IMR-90 (cell line): ENCODE measurements at regions not wholly inside any gene's neighbourhood (a gene's known extent, or its start where the extent isn't known, plus 50 kb on each side); places are given as distances from the start of the nearest gene placed in this dataset.

Experiments
- ATAC-seq: fragments of 200-7000 bp; cut with Tn5 transposase; 2 replicates; pipeline ENCODE4 v1.9.1; 2020; ENCODE audit warnings: low read depth, mild to moderate bottlenecking, moderate library complexity
- BruUV-seq: library from RNA; stranded (reverse); fragments of 400-500 nt; replicated peaks from 2 replicates; lab custom pipeline; 2021; lab: Mats Ljungman, UMichigan
- CTCF ChIA-PET: fragments of 300-600 bp; formaldehyde crosslinking; extraction: SDS; loops from one replicate; lab custom pipeline; 2021; ENCODE audit warnings: antibody characterized with exemption; lab: Yijun Ruan, JAX
- POLR2A ChIA-PET: fragments of 300-600 bp; sonication (Branson Sonifier 250); formaldehyde crosslinking; loops from one replicate; lab custom pipeline; 2022; ENCODE audit warnings: antibody characterized with exemption; ENCODE audit not compliant: unreplicated experiment; lab: Charles Lee
- DNase-seq: peaks from one replicate; pipeline ENCODE4 v3.0.0; 2013
- H2AFZ ChIP-seq: replicated peaks from 2 replicates; pipeline ENCODE3; 2013; ENCODE audit warnings: low read length, mild to moderate bottlenecking; ENCODE audit not compliant: poor library complexity
- H2AK5ac ChIP-seq: 2 replicates; pipeline ENCODE4 v1.6.1; 2013; ENCODE audit warnings: low read depth, low read length, inconsistent platforms
- H2AK9ac ChIP-seq: replicated peaks from 2 replicates; pipeline ENCODE3; 2013; ENCODE audit warnings: mild to moderate bottlenecking, low read depth, low read length, moderate library complexity; ENCODE audit not compliant: poor library complexity
- H2BK120ac ChIP-seq: 2 replicates; pipeline ENCODE4 v1.6.1; 2013; ENCODE audit warnings: low read depth, low read length, inconsistent platforms
- H2BK15ac ChIP-seq: 3 replicates; pipeline ENCODE4 v1.6.1; 2013; ENCODE audit warnings: low read depth, low read length, inconsistent platforms
- H2BK20ac ChIP-seq: 2 replicates; pipeline ENCODE4 v1.6.1; 2013; ENCODE audit warnings: low read depth, mild to moderate bottlenecking, inconsistent platforms, low read length, moderate library complexity
- H2BK5ac ChIP-seq: 2 replicates; pipeline ENCODE4 v1.6.1; 2013; ENCODE audit warnings: mild to moderate bottlenecking, low read depth, low read length, inconsistent platforms; ENCODE audit not compliant: poor library complexity, severe bottlenecking
- H3K14ac ChIP-seq: replicated peaks from 2 replicates; pipeline ENCODE4 v1.6.1; 2013; ENCODE audit warnings: low read depth, low read length, inconsistent platforms
- H3K18ac ChIP-seq: 2 replicates; pipeline ENCODE4 v1.6.1; 2013; ENCODE audit warnings: low read depth, low read length, control low read depth
- H3K23ac ChIP-seq: 2 replicates; pipeline ENCODE4 v1.6.1; 2013; ENCODE audit warnings: low read depth, low read length, inconsistent platforms
- H3K27ac ChIP-seq: 2 replicates; pipeline ENCODE4 v1.5.1; 2013; ENCODE audit warnings: mild to moderate bottlenecking, control low read depth, low read length; ENCODE audit not compliant: insufficient read depth
- H3K27me3 ChIP-seq: 2 replicates; pipeline ENCODE4 v1.6.1; 2013; ENCODE audit warnings: low read length; ENCODE audit not compliant: control insufficient read depth, insufficient read depth
- H3K36me3 ChIP-seq: 2 replicates; pipeline ENCODE4 v1.6.1; 2013; ENCODE audit warnings: low read length, mixed read lengths; ENCODE audit not compliant: control insufficient read depth, insufficient read depth
- H3K4ac ChIP-seq: 2 replicates; pipeline ENCODE4 v1.6.1; 2013; ENCODE audit warnings: low read depth, low read length, inconsistent platforms
- H3K4me1 ChIP-seq: 2 replicates; pipeline ENCODE4 v1.6.1; 2013; ENCODE audit warnings: low read length, mixed read lengths; ENCODE audit not compliant: control insufficient read depth, insufficient read depth
- H3K4me2 ChIP-seq: 2 replicates; pipeline ENCODE4 v1.6.1; 2013; ENCODE audit warnings: low read depth, mild to moderate bottlenecking, control low read depth, low read length, moderate library complexity
- H3K4me3 ChIP-seq: 2 replicates; pipeline ENCODE4 v1.5.1; 2013; ENCODE audit warnings: low read depth, mild to moderate bottlenecking, control low read depth, low read length, moderate library complexity; ENCODE audit not compliant: insufficient read depth
- H3K56ac ChIP-seq: 2 replicates; pipeline ENCODE4 v1.6.1; 2013; ENCODE audit warnings: low read length, inconsistent platforms; ENCODE audit not compliant: insufficient read depth; ENCODE audit errors: extremely low read depth
- H3K79me1 ChIP-seq, 2 experiments: 2 replicates each; pipeline ENCODE4 v1.6.1; 2013; ENCODE audit warnings: low read length in 2 of 2, inconsistent platforms in 1 of 2, low read depth in 1 of 2
- H3K9ac ChIP-seq: 2 replicates; pipeline ENCODE4 v1.6.1; 2013; ENCODE audit warnings: low read depth, low read length, control low read depth
- H3K9me1 ChIP-seq: 2 replicates; pipeline ENCODE4 v1.6.1; 2013; ENCODE audit warnings: low read length, inconsistent platforms; ENCODE audit not compliant: insufficient read depth
- H3K9me3 ChIP-seq: 2 replicates; pipeline ENCODE4 v1.6.1; 2013; ENCODE audit warnings: low read length; ENCODE audit not compliant: control insufficient read depth, insufficient read depth
- H4K20me1 ChIP-seq: 2 replicates; pipeline ENCODE4 v1.6.1; 2013; ENCODE audit warnings: low read length, inconsistent platforms; ENCODE audit not compliant: insufficient read depth
- H4K5ac ChIP-seq: 2 replicates; pipeline ENCODE4 v1.6.1; 2013; ENCODE audit warnings: mild to moderate bottlenecking, low read depth, low read length, control low read depth
- H4K8ac ChIP-seq, 2 experiments: 2 replicates each; pipeline ENCODE4 v1.6.1; 2013; ENCODE audit warnings: low read depth in 2 of 2, low read length in 2 of 2, control low read depth in 1 of 2, inconsistent platforms in 1 of 2
- H4K91ac ChIP-seq: 2 replicates; pipeline ENCODE4 v1.6.1; 2013; ENCODE audit warnings: low read depth, low read length, inconsistent platforms; ENCODE audit not compliant: insufficient read depth
- BHLHE40 ChIP-seq: fragments of 150-350 bp; IDR thresholded peaks from 2 replicates; pipeline ENCODE4 v1.6.1; 2016; ENCODE audit warnings: mild to moderate bottlenecking, low read depth, low read length
- FOS ChIP-seq: fragments of 150-350 bp; IDR thresholded peaks from 2 replicates; pipeline ENCODE4 v1.6.1; 2016; ENCODE audit warnings: low read depth, low read length
- MAFK ChIP-seq: IDR thresholded peaks from 2 replicates; pipeline ENCODE4 v1.6.1; 2012; ENCODE audit warnings: low read depth, low read length, improper control_type of control experiment
- MAZ ChIP-seq: IDR thresholded peaks from 2 replicates; pipeline ENCODE4 v1.6.1; 2012; ENCODE audit warnings: low read depth, mild to moderate bottlenecking, low read length, improper control_type of control experiment, moderate library complexity, borderline replicate concordance
- NFE2L2 ChIP-seq: fragments of 150-350 bp; IDR thresholded peaks from 2 replicates; pipeline ENCODE4 v1.6.1; 2016; ENCODE audit warnings: low read depth, mild to moderate bottlenecking, low read length
- POLR2A ChIP-seq: IDR thresholded peaks from 2 replicates; pipeline ENCODE4 v1.6.1; 2012; ENCODE audit warnings: mild to moderate bottlenecking, low read depth, low read length
- RAD21 ChIP-seq: IDR thresholded peaks from 2 replicates; pipeline ENCODE4 v1.6.1; 2012; ENCODE audit warnings: low read length, improper control_type of control experiment
- RFX5 ChIP-seq: IDR thresholded peaks from 2 replicates; pipeline ENCODE4 v1.8.0; 2012; ENCODE audit warnings: low read depth, mild to moderate bottlenecking, low read length, moderate library complexity
- USF2 ChIP-seq: fragments of 150-350 bp; IDR thresholded peaks from 2 replicates; pipeline ENCODE4 v1.6.1; 2017; ENCODE audit warnings: mild to moderate bottlenecking, antibody characterized with exemption, low read length, low read depth
- dilution Hi-C: fragments of 300-500 bp; cut with HindIII; formaldehyde crosslinking; loops from one replicate; pipeline ENCODE4 v1.14.3; 2018; ENCODE audit warnings: low sequenced_read_pairs; ENCODE audit not compliant: unreplicated experiment
- in situ Hi-C: fragments of 300-500 bp; cut with MboI; formaldehyde crosslinking; loops from 3 replicates; pipeline ENCODE4 v1.14.3; 2019; ENCODE audit warnings: low sequenced_read_pairs, inconsistent platforms, mixed read lengths
- intact Hi-C: fragments of 100-400 bp; cut with micrococcal nuclease; formaldehyde crosslinking; loops from 2 replicates; pipeline ENCODE4 v1.10.0; 2022
- TF ChIP-seq, protein P1 (sequence below): conservative IDR thresholded peaks from 2 replicates; pipeline ENCODE4 v1.5.1; 2012; ENCODE audit warnings: mild to moderate bottlenecking, low read depth, low read length, improper control_type of control experiment

DNA sequence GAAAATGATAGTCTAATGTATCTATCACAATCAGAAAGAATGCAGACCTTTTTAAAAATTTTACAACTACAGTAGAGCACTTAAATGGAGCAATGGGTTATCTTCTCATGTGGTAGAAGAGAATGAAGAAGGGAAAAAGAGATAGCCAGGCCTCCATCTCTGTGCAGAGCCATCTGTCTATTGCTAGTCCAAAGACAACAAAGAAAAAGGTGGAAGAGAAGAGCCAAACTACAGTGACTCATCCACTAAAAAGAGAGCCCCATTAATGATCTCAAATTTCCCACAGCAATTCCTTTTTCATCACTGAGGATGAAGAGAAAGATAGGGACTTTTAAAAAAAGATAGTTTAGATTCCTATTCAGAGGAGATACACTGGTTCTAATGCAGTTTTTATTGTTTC, 232.9 kb downstream of the ATXN7L3B start:
- no peak overlapping the region for H4K91ac ChIP-seq

More for the DNA sequence above, 232.9 kb downstream of the ATXN7L3B start:
- Histone ChIP-seq H3K27ac (no peak overlapping the region), H2BK20ac (no peak overlapping the region), H3K36me3 (no peaks in the 10 kb centered on the region), H2BK120ac (no peak overlapping the region), H3K23ac (no peak overlapping the region), H4K8ac (no peak overlapping the region), H4K5ac (no peak overlapping the region), H3K4me2 (no peak overlapping the region), H2AK5ac (no peak overlapping the region), H2BK5ac (no peak overlapping the region), H2AFZ (no peak overlapping the region), H3K4me3 (no peak overlapping the region), H4K20me1 (no peaks in the 10 kb centered on the region), H3K9ac (no peak overlapping the region), H3K79me1 (no peaks in the 10 kb centered on the region), H3K27me3 (no peaks in the 10 kb centered on the region), H3K18ac (no peak overlapping the region), H3K14ac (no peak overlapping the region), H2BK15ac (no peak overlapping the region), H3K56ac (no peak overlapping the region), H3K9me3 (no peaks in the 10 kb centered on the region), H3K4me1 (no peaks in the 10 kb centered on the region), H3K9me1 (no peaks in the 10 kb centered on the region), H2AK9ac (no peak overlapping the region), H3K4ac (no peak overlapping the region)
- no TSS peak for BruUV-seq
- dilution Hi-C loops: no loop called here
- TF ChIP-seq POLR2A (no peak), NFE2L2 (no peak), RAD21 (no peak), MAZ (no peak), FOS (no peak), RFX5 (no peak), USF2 (no peak), MAFK (no peak), BHLHE40 (no peak)
- TF ChIP-seq, protein P1, sequence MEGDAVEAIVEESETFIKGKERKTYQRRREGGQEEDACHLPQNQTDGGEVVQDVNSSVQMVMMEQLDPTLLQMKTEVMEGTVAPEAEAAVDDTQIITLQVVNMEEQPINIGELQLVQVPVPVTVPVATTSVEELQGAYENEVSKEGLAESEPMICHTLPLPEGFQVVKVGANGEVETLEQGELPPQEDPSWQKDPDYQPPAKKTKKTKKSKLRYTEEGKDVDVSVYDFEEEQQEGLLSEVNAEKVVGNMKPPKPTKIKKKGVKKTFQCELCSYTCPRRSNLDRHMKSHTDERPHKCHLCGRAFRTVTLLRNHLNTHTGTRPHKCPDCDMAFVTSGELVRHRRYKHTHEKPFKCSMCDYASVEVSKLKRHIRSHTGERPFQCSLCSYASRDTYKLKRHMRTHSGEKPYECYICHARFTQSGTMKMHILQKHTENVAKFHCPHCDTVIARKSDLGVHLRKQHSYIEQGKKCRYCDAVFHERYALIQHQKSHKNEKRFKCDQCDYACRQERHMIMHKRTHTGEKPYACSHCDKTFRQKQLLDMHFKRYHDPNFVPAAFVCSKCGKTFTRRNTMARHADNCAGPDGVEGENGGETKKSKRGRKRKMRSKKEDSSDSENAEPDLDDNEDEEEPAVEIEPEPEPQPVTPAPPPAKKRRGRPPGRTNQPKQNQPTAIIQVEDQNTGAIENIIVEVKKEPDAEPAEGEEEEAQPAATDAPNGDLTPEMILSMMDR: no peak
- ChIA-PET CTCF (no interaction called here), POLR2A (no interaction called here)
- in situ Hi-C loops: no loop called here
- intact Hi-C loops: no loop called here
- no peak for ATAC-seq
- no peak for DNase-seq
